AG04450 (cell line): ENCODE measurements at regions not wholly inside any gene's neighbourhood (a gene's known extent, or its start where the extent isn't known, plus 50 kb on each side); places are given as distances from the start of the nearest gene placed in this dataset.

Experiments used
- CTCF ChIA-PET: fragments of 300-600, 350-600 bp; formaldehyde crosslinking; extraction: SDS; loops from one replicate; lab custom pipeline; 2022; ENCODE audit warnings: antibody characterized with exemption, inconsistent platforms; lab: Charles Lee
- POLR2A ChIA-PET: fragments of 350-600 bp; formaldehyde crosslinking; extraction: SDS; loops from one replicate; lab custom pipeline; 2021; ENCODE audit warnings: antibody characterized with exemption, inconsistent platforms; lab: Yijun Ruan, JAX
- DNase-seq: peaks from one replicate; pipeline ENCODE4 v3.0.0-alpha.2; 2011; ENCODE audit warnings: low read depth, low spot score
- H3K27ac ChIP-seq: one replicate; pipeline ENCODE4 v1.5.1; 2012; ENCODE audit warnings: low read depth, low read length, control low read depth
- H3K27me3 ChIP-seq: one replicate; pipeline ENCODE4 v1.6.0; 2012; ENCODE audit warnings: low read length; ENCODE audit not compliant: control insufficient read depth, insufficient read depth
- H3K4me3 ChIP-seq: 2 replicates; pipeline ENCODE4 v1.5.1; 2011; ENCODE audit warnings: mild to moderate bottlenecking, low read depth, low read length, control low read depth
- H3K9me3 ChIP-seq: 2 replicates; pipeline ENCODE4 v1.5.1; 2012; ENCODE audit warnings: low read length; ENCODE audit not compliant: control insufficient read depth, insufficient read depth
- CTCF ChIP-seq: IDR thresholded peaks from 2 replicates; pipeline ENCODE4 v1.5.1; 2011; ENCODE audit warnings: low read depth, low read length, control low read depth, inconsistent platforms

GRCh38 chr10:105785721-105786120 lies 1144.6 kb downstream of the SORCS3 start:
- Histone ChIP-seq H3K9me3 (peaks cover 9% of the 10 kb centered on the region; the same call in 1 of the 2 replicates), H3K4me3 (no peak overlapping the region), H3K27me3 (no peaks in the 10 kb centered on the region), H3K27ac (no peak overlapping the region)
- ChIA-PET POLR2A (no interaction called here), CTCF (no interaction called here)
- DNase-seq: no peak
- TF ChIP-seq CTCF: no peak

- peaks cover 9% of the 10 kb centered on the region; the same call in 1 of the 2 replicates for H3K9me3 ChIP-seq
- no peaks in the 10 kb centered on the region for H3K27me3 ChIP-seq
- no peak for DNase-seq
- ChIA-PET POLR2A (no interaction called here), CTCF (no interaction called here)
- no peak overlapping the region for H3K27ac ChIP-seq
- no peak for TF ChIP-seq CTCF
- H3K4me3 ChIP-seq: no peak overlapping the region
These were observed 1142.9 kb downstream of the SORCS3 start for GRCh38 chr10:105783936-105784483.

- DNase-seq: no peak
- Histone ChIP-seq H3K9me3 (no peaks in the 10 kb centered on the region), H3K4me3 (no peak overlapping the region), H3K27me3 (no peaks in the 10 kb centered on the region), H3K27ac (no peak overlapping the region)
- POLR2A ChIA-PET: no interaction called here
- CTCF ChIA-PET: no interaction called here
- TF ChIP-seq CTCF: no peak
These were observed 1133.8 kb downstream of the SORCS3 start for GRCh38 chr10:105774881-105775280.

GRCh38 chr10:105774351-105774750 lies 1133.3 kb downstream of the SORCS3 start:
- Histone ChIP-seq H3K27ac (no peak overlapping the region), H3K4me3 (no peak overlapping the region), H3K27me3 (no peaks in the 10 kb centered on the region), H3K9me3 (peaks cover under 1% of the 10 kb centered on the region; the same call in 1 of the 2 replicates)
- DNase-seq: no peak
- CTCF ChIA-PET: no interaction called here
- no peak for TF ChIP-seq CTCF
- POLR2A ChIA-PET: no interaction called here

- Histone ChIP-seq H3K4me3 (no peak overlapping the region), H3K27me3 (no peaks in the 10 kb centered on the region), H3K27ac (no peak overlapping the region), H3K9me3 (peaks cover 3% of the 10 kb centered on the region; the same call in 1 of the 2 replicates)
- no peak for DNase-seq
- CTCF ChIA-PET: no interaction called here
- TF ChIP-seq CTCF: no peak
- POLR2A ChIA-PET: no interaction called here
These were observed 1129.6 kb downstream of the SORCS3 start for GRCh38 chr10:105770524-105771212.
